Endodermal cell (in vitro differentiated cells): ENCODE measurements at regions not wholly inside any gene's neighbourhood (a gene's known extent, or its start where the extent isn't known, plus 50 kb on each side); places are given as distances from the start of the nearest gene placed in this dataset.

Experiments
- DNase-seq: peaks from one replicate; pipeline ENCODE4 v3.0.0-alpha.2; 2017
- H3K27ac ChIP-seq: 2 replicates; pipeline ENCODE4 v1.5.1; 2013; ENCODE audit warnings: mild to moderate bottlenecking, low read depth, low read length, moderate library complexity
- H3K27me3 ChIP-seq: 2 replicates; pipeline ENCODE4 v1.6.1; 2013; ENCODE audit warnings: mild to moderate bottlenecking, low read length, moderate library complexity; ENCODE audit not compliant: insufficient read depth, control insufficient read depth, poor library complexity, severe bottlenecking
- H3K36me3 ChIP-seq: 2 replicates; pipeline ENCODE4 v1.7.0; 2013; ENCODE audit warnings: mild to moderate bottlenecking, low read length, moderate library complexity; ENCODE audit not compliant: control insufficient read depth, insufficient read depth
- H3K4me1 ChIP-seq: one replicate; pipeline ENCODE4 v1.7.0; 2013; ENCODE audit warnings: low read length; ENCODE audit not compliant: control insufficient read depth, insufficient read depth
- H3K4me3 ChIP-seq: 2 replicates; pipeline ENCODE4 v1.5.1; 2013; ENCODE audit warnings: mild to moderate bottlenecking, low read length, moderate library complexity
- H3K9ac ChIP-seq: 2 replicates; pipeline ENCODE4 v1.6.1; 2013; ENCODE audit warnings: mild to moderate bottlenecking, low read length, moderate library complexity; ENCODE audit not compliant: poor library complexity, severe bottlenecking; ENCODE audit errors: extremely low read depth
- H3K9me3 ChIP-seq: 2 replicates; pipeline ENCODE4 v1.6.1; 2013; ENCODE audit warnings: mild to moderate bottlenecking, low read length, moderate library complexity; ENCODE audit not compliant: control insufficient read depth
- H3K27ac Mint-ChIP-seq: 2 replicates; pipeline ENCODE4 v1.8.0; 2020; ENCODE audit warnings: mixed read lengths
- H3K27me3 Mint-ChIP-seq: 2 replicates; pipeline ENCODE4 v1.8.0; 2021; ENCODE audit warnings: mild to moderate bottlenecking, mixed read lengths; ENCODE audit not compliant: insufficient read depth
- H3K36me3 Mint-ChIP-seq: 2 replicates; pipeline ENCODE4 v1.8.0; 2020; ENCODE audit warnings: low read depth, mixed read lengths
- H3K4me1 Mint-ChIP-seq: 2 replicates; pipeline ENCODE4 v1.8.0; 2020; ENCODE audit warnings: mixed read lengths
- H3K4me3 Mint-ChIP-seq: 2 replicates; pipeline ENCODE4 v1.8.0; 2020; ENCODE audit warnings: mild to moderate bottlenecking, moderate library complexity, mixed read lengths
- H3K9me3 Mint-ChIP-seq: 2 replicates; pipeline ENCODE4 v1.8.0; 2020; ENCODE audit warnings: mild to moderate bottlenecking, mixed read lengths
- CTCF ChIP-seq: fragments of 200-600 bp; sonication (generic); conservative IDR thresholded peaks from 2 replicates; pipeline ENCODE4 v1.5.0; 2021; ENCODE audit warnings: antibody characterized with exemption, mild to moderate bottlenecking
- WGBS, 2 experiments: methylation state at CpG; one replicate each; pipeline versions ENCODE4 v1.1.5 to v1.1.7; 2013; ENCODE audit warnings: missing lambda C conversion rate in 2 of 2, mixed read lengths in 1 of 2; ENCODE audit not compliant: insufficient coverage in 1 of 2, insufficient read length in 1 of 2; 5-methylcytosine and 5-hydroxymethylcytosine counted together

GRCh38 chr4:74873545-74874301, 59.2 kb upstream of the PARM1 start:
- Mint-ChIP-seq H3K4me1 (peaks cover 13% of the 10 kb centered on the region), H3K36me3 (no peaks in the 10 kb centered on the region), H3K27ac (no peak overlapping the region), H3K27me3 (no peaks in the 10 kb centered on the region), H3K9me3 (no peaks in the 10 kb centered on the region), H3K4me3 (no peak overlapping the region)
- DNase-seq, result peak; percentile 42
- no peak overlapping the region for H3K4me3 ChIP-seq
- peaks cover 5% of the 10 kb centered on the region for H3K4me1 ChIP-seq
- no peaks in the 10 kb centered on the region for H3K27me3 ChIP-seq
- whole genome bisulfite sequencing, 2 experiments, result 90 to 96% methylated on average over 3 of the region's 3 CpGs
- TF ChIP-seq CTCF, result no peak
- H3K36me3 ChIP-seq, result no peaks in the 10 kb centered on the region
- peak overlapping the region; percentile 29 for H3K27ac ChIP-seq
- no peak overlapping the region for H3K9ac ChIP-seq
- no peaks in the 10 kb centered on the region for H3K9me3 ChIP-seq

- no peaks in the 10 kb centered on the region for H3K9me3 ChIP-seq
- no peaks in the 10 kb centered on the region for H3K27me3 ChIP-seq
- H3K36me3 ChIP-seq, result no peaks in the 10 kb centered on the region
- no peak overlapping the region for H3K9ac ChIP-seq
- no peak overlapping the region for H3K27ac ChIP-seq
- H3K27me3 Mint-ChIP-seq, result peaks cover 3% of the 10 kb centered on the region
- no peak overlapping the region for H3K4me3 ChIP-seq
- H3K4me1 Mint-ChIP-seq, result no peaks in the 10 kb centered on the region
- no peak for TF ChIP-seq CTCF
- no peaks in the 10 kb centered on the region for H3K36me3 Mint-ChIP-seq
- H3K4me1 ChIP-seq, result no peaks in the 10 kb centered on the region
- DNase-seq, result no peak
- no peak overlapping the region for H3K27ac Mint-ChIP-seq
- H3K9me3 Mint-ChIP-seq, result no peaks in the 10 kb centered on the region
- no peak overlapping the region for H3K4me3 Mint-ChIP-seq
- 84 to 95% methylated on average over 5 to 6 of the region's 6 CpGs for WGBS, 2 experiments
Measured at GRCh38 chr4:74858921-74859562, 64.7 kb upstream of the BTC start.

- Histone ChIP-seq H3K27ac (no peak overlapping the region), H3K9me3 (peaks cover 5% of the 10 kb centered on the region), H3K36me3 (no peaks in the 10 kb centered on the region), H3K9ac (no peak overlapping the region), H3K4me3 (no peak overlapping the region), H3K27me3 (no peaks in the 10 kb centered on the region), H3K4me1 (no peaks in the 10 kb centered on the region)
- Mint-ChIP-seq H3K27me3 (no peaks in the 10 kb centered on the region), H3K27ac (no peak overlapping the region), H3K9me3 (peaks cover 6% of the 10 kb centered on the region), H3K4me1 (peaks cover 6% of the 10 kb centered on the region), H3K4me3 (no peak overlapping the region), H3K36me3 (no peaks in the 10 kb centered on the region)
- DNase-seq, result no peak
- 85 to 89% methylated on average over 2 of the region's 2 CpGs for WGBS, 2 experiments
- TF ChIP-seq CTCF, result no peak
Measured at GRCh38 chr4:74855879-74856278, 61.6 kb upstream of the BTC start.
